ENCODE measurements at regions not wholly inside any gene's neighbourhood (a gene's known extent, or its start where the extent isn't known, plus 50 kb on each side); places are given as distances from the start of the nearest gene placed in this dataset.
"Not testable (repeated sequence)": the region's sequence is repeated elsewhere in the genome, so short reads cannot be mapped to it uniquely, and the experiment has no call there.

GRCh38 chr17:63086483-63087185, 120.6 kb downstream of the TANC2 start:
- 92% methylated on average over 9 of the region's 9 CpGs for WGBS
- Histone ChIP-seq H3K4me3 (no peak overlapping the region), H3K36me3 (no peaks in the 10 kb centered on the region), H3K4me1 (no peaks in the 10 kb centered on the region), H3K27ac (replicated peaks in 1 of 4) (no peak overlapping the region), H3K9me3 (peaks cover 0 to 4% (median 0%) of the 10 kb centered on the region in 4 donors), H3K27me3 (no peaks in the 10 kb centered on the region)
- intact Hi-C loops (cut with DNase I), result no loop called here
- DNase-seq (ENCODE audit: extremely low spot score), result no peak
- no peak for TF ChIP-seq CTCF (IDR thresholded peaks at IDR 0.05)

GRCh38 chr17:63090358-63091114, 124.5 kb downstream of the TANC2 start:
- H3K27ac ChIP-seq (replicated peaks in 1 of 4); H3K4me1 ChIP-seq; H3K36me3 ChIP-seq; DNase-seq (ENCODE audit: extremely low spot score); H3K4me3 ChIP-seq; H3K9me3 ChIP-seq; intact Hi-C loops (cut with DNase I); H3K27me3 ChIP-seq: not testable (repeated sequence)
- WGBS, result 95% methylated on average over 7 of the region's 7 CpGs

GRCh38 chr17:63091909-63092308, 125.9 kb downstream of the TANC2 start:
- H3K27me3 ChIP-seq; H3K9me3 ChIP-seq; DNase-seq (ENCODE audit: extremely low spot score); H3K36me3 ChIP-seq; H3K4me3 ChIP-seq; H3K27ac ChIP-seq (replicated peaks in 1 of 4); intact Hi-C loops (cut with DNase I): not testable (repeated sequence)
- peaks cover 0 to 17% (median 12%) of the 10 kb centered on the region in 4 donors for H3K4me1 ChIP-seq

GRCh38 chr17:63094631-63095030, 128.6 kb downstream of the TANC2 start:
- no peaks in the 10 kb centered on the region for H3K27me3 ChIP-seq
- no peak overlapping the region for H3K27ac ChIP-seq (replicated peaks in 1 of 4)
- WGBS, result 92% methylated on average over 3 of the region's 3 CpGs
- no peak overlapping the region for H3K4me3 ChIP-seq
- TF ChIP-seq POLR2A (IDR thresholded peaks at IDR 0.05; ENCODE audit: low read depth) (no peak), EP300 (IDR thresholded peaks at IDR 0.05) (no peak), POLR2AphosphoS5 (IDR thresholded peaks at IDR 0.05) (no peak), CTCF (IDR thresholded peaks at IDR 0.05) (no peak)
- H3K36me3 ChIP-seq, result no peaks in the 10 kb centered on the region
- H3K4me1 ChIP-seq, result peaks cover 0 to 18% (median 12%) of the 10 kb centered on the region in 4 donors
- intact Hi-C loops (cut with DNase I), result no loop called here
- DNase-seq (ENCODE audit: extremely low spot score), result no peak
- no peaks in the 10 kb centered on the region for H3K9me3 ChIP-seq

GRCh38 chr17:63095459-63095858, 129.4 kb downstream of the TANC2 start:
- Histone ChIP-seq H3K4me3 (no peak overlapping the region), H3K9me3 (no peaks in the 10 kb centered on the region), H3K4me1 (peaks cover 0 to 18% (median 12%) of the 10 kb centered on the region in 4 donors), H3K36me3 (no peaks in the 10 kb centered on the region), H3K27me3 (no peaks in the 10 kb centered on the region), H3K27ac (replicated peaks in 1 of 4) (no peak overlapping the region)
- TF ChIP-seq POLR2AphosphoS5 (IDR thresholded peaks at IDR 0.05), result no peak
- TF ChIP-seq CTCF (IDR thresholded peaks at IDR 0.05), result no peak
- TF ChIP-seq EP300 (IDR thresholded peaks at IDR 0.05), result no peak
- intact Hi-C loops (cut with DNase I), result no loop called here
- DNase-seq (ENCODE audit: extremely low spot score), result no peak
- WGBS, result 92% methylated on average over 1 of the region's 1 CpG

GRCh38 chr17:63095879-63096278, 129.8 kb downstream of the TANC2 start:
- TF ChIP-seq POLR2A (IDR thresholded peaks at IDR 0.05; ENCODE audit: low read depth) (no peak), CTCF (IDR thresholded peaks at IDR 0.05) (no peak), POLR2AphosphoS5 (IDR thresholded peaks at IDR 0.05) (no peak), EP300 (IDR thresholded peaks at IDR 0.05) (no peak)
- WGBS, result 75% methylated on average over 1 of the region's 1 CpG
- Histone ChIP-seq H3K4me3 (no peak overlapping the region), H3K27me3 (no peaks in the 10 kb centered on the region), H3K27ac (replicated peaks in 1 of 4) (no peak overlapping the region), H3K36me3 (no peaks in the 10 kb centered on the region), H3K9me3 (no peaks in the 10 kb centered on the region), H3K4me1 (peaks cover 0 to 18% (median 12%) of the 10 kb centered on the region in 4 donors)
- DNase-seq (ENCODE audit: extremely low spot score), result no peak
- intact Hi-C loops (cut with DNase I), result no loop called here
